ENCODE measurements at regions not wholly inside any gene's neighbourhood (a gene's known extent, or its start where the extent isn't known, plus 50 kb on each side); places are given as distances from the start of the nearest gene placed in this dataset.

DNA sequence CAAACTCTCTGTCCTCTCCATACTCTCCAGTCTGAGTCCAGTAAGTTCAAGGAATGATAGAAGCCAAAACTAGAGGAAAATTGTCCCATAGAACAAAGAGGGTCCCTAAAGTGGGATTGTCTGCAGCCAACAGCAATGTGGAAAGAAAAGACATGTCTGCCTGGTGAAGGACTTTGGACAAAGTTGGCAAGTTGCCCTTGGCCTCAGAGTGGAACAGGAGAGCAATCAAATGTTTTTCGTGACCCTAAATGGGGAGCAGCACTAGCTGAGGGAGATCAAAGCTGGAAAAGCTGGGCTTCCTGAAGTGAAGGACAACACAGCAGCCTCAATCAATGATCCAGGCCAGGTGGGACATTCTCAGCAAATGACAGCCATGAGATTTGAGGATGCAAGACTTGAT, 183.5 kb downstream of the CHD9NB start:
- TF ChIP-seq, protein P1, sequence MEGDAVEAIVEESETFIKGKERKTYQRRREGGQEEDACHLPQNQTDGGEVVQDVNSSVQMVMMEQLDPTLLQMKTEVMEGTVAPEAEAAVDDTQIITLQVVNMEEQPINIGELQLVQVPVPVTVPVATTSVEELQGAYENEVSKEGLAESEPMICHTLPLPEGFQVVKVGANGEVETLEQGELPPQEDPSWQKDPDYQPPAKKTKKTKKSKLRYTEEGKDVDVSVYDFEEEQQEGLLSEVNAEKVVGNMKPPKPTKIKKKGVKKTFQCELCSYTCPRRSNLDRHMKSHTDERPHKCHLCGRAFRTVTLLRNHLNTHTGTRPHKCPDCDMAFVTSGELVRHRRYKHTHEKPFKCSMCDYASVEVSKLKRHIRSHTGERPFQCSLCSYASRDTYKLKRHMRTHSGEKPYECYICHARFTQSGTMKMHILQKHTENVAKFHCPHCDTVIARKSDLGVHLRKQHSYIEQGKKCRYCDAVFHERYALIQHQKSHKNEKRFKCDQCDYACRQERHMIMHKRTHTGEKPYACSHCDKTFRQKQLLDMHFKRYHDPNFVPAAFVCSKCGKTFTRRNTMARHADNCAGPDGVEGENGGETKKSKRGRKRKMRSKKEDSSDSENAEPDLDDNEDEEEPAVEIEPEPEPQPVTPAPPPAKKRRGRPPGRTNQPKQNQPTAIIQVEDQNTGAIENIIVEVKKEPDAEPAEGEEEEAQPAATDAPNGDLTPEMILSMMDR (IDR thresholded peaks at IDR 0.05) = no peak
- TF ChIP-seq POLR2A (IDR thresholded peaks at IDR 0.05) = no peak
